Esophagus muscularis mucosa (tissue), 4 donors: ENCODE measurements at regions not wholly inside any gene's neighbourhood (a gene's known extent, or its start where the extent isn't known, plus 50 kb on each side); places are given as distances from the start of the nearest gene placed in this dataset.

Experiments
- EP300 ChIP-seq: sonication (generic); formaldehyde crosslinking; IDR thresholded peaks from one replicate; pipeline ENCODE4 v1.6.1; 2017; ENCODE audit warnings: antibody characterized with exemption
- POLR2A ChIP-seq: fragments of 450-650 bp; IDR thresholded peaks from one replicate; pipeline ENCODE4 v1.6.1; 2017; ENCODE audit warnings: antibody characterized with exemption, moderate library complexity, mild to moderate bottlenecking, low read depth
- POLR2AphosphoS5 ChIP-seq, 2 donors: sonication (generic); formaldehyde crosslinking; IDR thresholded peaks; one replicate each; pipeline ENCODE4 v1.6.1; 2017; ENCODE audit warnings: antibody characterized with exemption in 2 of 2
- TF ChIP-seq, protein P1 (sequence below), 3 experiments: fragments of 200-600 bp in 2 of 3; fragments of 450-650 bp in 1 of 3; sonication (generic) in 2 of 3; IDR thresholded peaks; one replicate each; pipeline ENCODE4 v1.5.1; 2017 to 2019; ENCODE audit warnings: antibody characterized with exemption in 3 of 3, mild to moderate bottlenecking in 2 of 3, moderate library complexity in 1 of 3

- TF ChIP-seq, protein P1, sequence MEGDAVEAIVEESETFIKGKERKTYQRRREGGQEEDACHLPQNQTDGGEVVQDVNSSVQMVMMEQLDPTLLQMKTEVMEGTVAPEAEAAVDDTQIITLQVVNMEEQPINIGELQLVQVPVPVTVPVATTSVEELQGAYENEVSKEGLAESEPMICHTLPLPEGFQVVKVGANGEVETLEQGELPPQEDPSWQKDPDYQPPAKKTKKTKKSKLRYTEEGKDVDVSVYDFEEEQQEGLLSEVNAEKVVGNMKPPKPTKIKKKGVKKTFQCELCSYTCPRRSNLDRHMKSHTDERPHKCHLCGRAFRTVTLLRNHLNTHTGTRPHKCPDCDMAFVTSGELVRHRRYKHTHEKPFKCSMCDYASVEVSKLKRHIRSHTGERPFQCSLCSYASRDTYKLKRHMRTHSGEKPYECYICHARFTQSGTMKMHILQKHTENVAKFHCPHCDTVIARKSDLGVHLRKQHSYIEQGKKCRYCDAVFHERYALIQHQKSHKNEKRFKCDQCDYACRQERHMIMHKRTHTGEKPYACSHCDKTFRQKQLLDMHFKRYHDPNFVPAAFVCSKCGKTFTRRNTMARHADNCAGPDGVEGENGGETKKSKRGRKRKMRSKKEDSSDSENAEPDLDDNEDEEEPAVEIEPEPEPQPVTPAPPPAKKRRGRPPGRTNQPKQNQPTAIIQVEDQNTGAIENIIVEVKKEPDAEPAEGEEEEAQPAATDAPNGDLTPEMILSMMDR (IDR thresholded peaks at IDR 0.05): no peak
- no peak for TF ChIP-seq EP300
- no peak for TF ChIP-seq POLR2A
- no peak for TF ChIP-seq POLR2AphosphoS5 (IDR thresholded peaks at IDR 0.05)
Measured at GRCh38 chr10:10270126-10271050, 747.3 kb upstream of the CELF2 start.
